Mucosa of descending colon (tissue), 3 donors: ENCODE measurements at regions not wholly inside any gene's neighbourhood (a gene's known extent, or its start where the extent isn't known, plus 50 kb on each side); places are given as distances from the start of the nearest gene placed in this dataset.
"Not testable (repeated sequence)": the region's sequence is repeated elsewhere in the genome, so short reads cannot be mapped to it uniquely, and the experiment has no call there.

Source experiments
- ATAC-seq: fragments of 200-7000 bp; cut with Tn5 transposase; one replicate; pipeline ENCODE4 v1.9.1; 2020; ENCODE audit warnings: mild to moderate bottlenecking, moderate library complexity
- DNase-seq, 3 donors: peaks; one replicate each; pipeline ENCODE4 v3.0.0-alpha.2; 2020
- H3K36me3 ChIP-seq: fragments of 200-600 bp; one replicate; pipeline ENCODE4 v1.8.0; 2021; ENCODE audit warnings: low read depth, mild to moderate bottlenecking
- H3K4me1 ChIP-seq: fragments of 200-600 bp; one replicate; pipeline ENCODE4 v1.8.0; 2021; ENCODE audit warnings: low read depth, mild to moderate bottlenecking
- H3K4me3 ChIP-seq: fragments of 200-600 bp; one replicate; pipeline ENCODE4 v1.8.0; 2021; ENCODE audit warnings: mild to moderate bottlenecking
- H3K9me3 ChIP-seq: fragments of 200-600 bp; one replicate; pipeline ENCODE4 v1.8.0; 2021; ENCODE audit warnings: mild to moderate bottlenecking
- CTCF ChIP-seq: fragments of 200-600 bp; IDR thresholded peaks from one replicate; pipeline ENCODE4 v1.8.0; 2022; ENCODE audit warnings: antibody characterized with exemption, mild to moderate bottlenecking
- intact Hi-C, 2 donors: fragments of 100-400 bp; cut with DNase I in 1 of 2; cut with micrococcal nuclease in 1 of 2; formaldehyde crosslinking; loops; one replicate each; pipeline versions ENCODE4 v1.11.0 to v1.11.1; 2022; cut with DNase I, micrococcal nuclease
- donor health status: DM: no; HTN: no; CAD: no; lungs with moderate emphysema.
- donor health status: DM: no; HTN: no; CAD: no.
- donor health status: DM: no; HTN: yes; CAD: no.

- intact Hi-C loops, H3K4me3 ChIP-seq, H3K9me3 ChIP-seq, H3K4me1 ChIP-seq, H3K36me3 ChIP-seq, ATAC-seq, DNase-seq: not testable (repeated sequence)
Measured at GRCh38 chr1:83442412-83442811, 556.5 kb downstream of the TTLL7 start.

GRCh38 chr1:83440586-83440985, 558.3 kb downstream of the TTLL7 start:
- intact Hi-C loops, H3K4me1 ChIP-seq, H3K4me3 ChIP-seq, ATAC-seq, H3K9me3 ChIP-seq, DNase-seq, H3K36me3 ChIP-seq: not testable (repeated sequence)

GRCh38 chr1:83440021-83440420, 558.9 kb downstream of the TTLL7 start:
- H3K36me3 ChIP-seq, H3K4me1 ChIP-seq, DNase-seq, H3K9me3 ChIP-seq, H3K4me3 ChIP-seq, intact Hi-C loops, ATAC-seq: not testable (repeated sequence)

DNA sequence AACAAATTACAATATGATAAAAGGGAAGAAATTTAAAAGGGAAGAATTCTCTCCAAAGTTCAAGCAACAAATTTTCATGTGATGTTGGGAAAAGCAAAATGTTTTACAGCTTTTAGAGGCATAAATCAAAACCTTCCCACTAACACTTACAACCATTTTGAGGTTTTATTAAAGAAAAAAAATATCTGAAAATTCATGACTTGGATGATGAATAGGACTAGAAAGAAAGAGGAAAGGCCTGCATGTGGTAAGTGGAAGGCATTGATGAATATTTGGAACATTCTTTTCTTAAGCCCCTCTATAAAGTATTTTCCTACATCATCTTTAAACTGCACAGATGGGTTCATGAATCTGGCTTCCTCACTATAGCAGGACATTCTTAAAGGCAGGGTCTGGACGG, 560.6 kb downstream of the TTLL7 start:
- H3K4me1 ChIP-seq, intact Hi-C loops, H3K4me3 ChIP-seq, DNase-seq, H3K36me3 ChIP-seq, ATAC-seq, H3K9me3 ChIP-seq: not testable (repeated sequence)

DNA sequence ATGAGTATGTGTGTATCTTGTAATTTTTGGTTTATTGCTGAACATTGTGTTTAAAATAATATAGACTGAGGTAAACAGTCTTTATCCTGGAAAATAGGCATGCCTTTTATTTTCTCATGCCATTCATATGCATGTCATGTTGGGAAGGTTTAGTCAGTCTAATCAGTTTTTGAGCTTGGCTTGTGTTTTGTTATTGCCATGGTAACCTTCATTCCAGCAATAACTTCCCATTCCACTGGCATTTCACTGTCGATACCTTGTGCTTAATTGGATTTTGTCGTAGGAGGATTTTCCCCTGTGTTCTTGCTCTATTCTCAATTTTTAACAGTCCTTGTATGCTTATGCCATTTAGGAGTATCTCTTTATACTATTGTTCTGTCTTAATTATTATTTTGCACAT, 563.6 kb downstream of the TTLL7 start:
- H3K36me3 ChIP-seq, H3K4me1 ChIP-seq, H3K9me3 ChIP-seq, H3K4me3 ChIP-seq, intact Hi-C loops, DNase-seq, ATAC-seq: not testable (repeated sequence)

DNA sequence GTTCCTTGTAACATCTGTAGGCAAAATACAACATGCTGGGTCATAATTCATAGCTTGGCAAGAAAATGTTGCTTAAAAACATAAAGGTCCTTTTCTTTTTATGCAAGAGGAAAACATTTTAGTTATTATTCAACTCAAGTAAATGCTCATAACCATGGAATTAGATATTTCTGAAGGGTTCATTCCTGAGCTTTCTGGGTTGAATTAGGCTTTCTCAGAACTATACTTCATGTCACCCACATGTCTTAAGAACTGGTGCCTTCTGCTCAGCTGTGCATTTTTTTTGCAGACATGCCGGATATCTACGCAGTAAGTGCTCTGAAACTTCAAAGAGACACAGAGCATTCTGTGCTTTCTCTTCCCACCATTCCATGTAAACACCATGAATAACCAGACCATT, 571.4 kb downstream of the TTLL7 start:
- H3K9me3 ChIP-seq, H3K36me3 ChIP-seq, ATAC-seq, H3K4me1 ChIP-seq, DNase-seq, H3K4me3 ChIP-seq, intact Hi-C loops: not testable (repeated sequence)

GRCh38 chr1:83423382-83423781, 575.5 kb downstream of the TTLL7 start:
- ATAC-seq, intact Hi-C loops, DNase-seq, H3K36me3 ChIP-seq, H3K4me1 ChIP-seq, H3K4me3 ChIP-seq, H3K9me3 ChIP-seq: not testable (repeated sequence)

GRCh38 chr1:83418558-83418957, 580.4 kb downstream of the TTLL7 start:
- intact Hi-C loops = no loop called here
- ATAC-seq (no peak), DNase-seq (no peak)
- H3K36me3 ChIP-seq = no peaks in the 10 kb centered on the region
- H3K9me3 ChIP-seq = no peaks in the 10 kb centered on the region
- no peak for TF ChIP-seq CTCF
- H3K4me1 ChIP-seq = no peaks in the 10 kb centered on the region
- no peak overlapping the region for H3K4me3 ChIP-seq

DNA sequence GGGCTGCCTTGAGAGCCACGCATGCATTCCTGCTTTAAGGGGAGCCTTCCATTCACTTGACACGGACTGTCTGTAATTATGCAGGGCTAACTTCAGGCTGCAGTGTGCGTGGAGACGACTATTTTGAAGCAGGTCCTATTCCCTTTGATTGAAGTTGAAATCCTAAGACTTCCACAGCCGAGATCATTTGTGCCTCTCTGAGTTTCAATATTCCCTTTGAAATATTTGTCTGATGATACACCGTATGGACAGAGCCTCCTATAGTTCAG, 585.2 kb downstream of the TTLL7 start:
- ATAC-seq = not testable (repeated sequence)

GRCh38 chr1:83410746-83411413, 588.1 kb downstream of the TTLL7 start:
- intact Hi-C loops, H3K4me1 ChIP-seq, DNase-seq, H3K36me3 ChIP-seq, ATAC-seq, H3K9me3 ChIP-seq, H3K4me3 ChIP-seq: not testable (repeated sequence)

More for the DNA sequence above, 585.2 kb downstream of the TTLL7 start:
- H3K4me1 ChIP-seq, H3K36me3 ChIP-seq, DNase-seq, H3K4me3 ChIP-seq, H3K9me3 ChIP-seq, intact Hi-C loops: not testable (repeated sequence)

DNA sequence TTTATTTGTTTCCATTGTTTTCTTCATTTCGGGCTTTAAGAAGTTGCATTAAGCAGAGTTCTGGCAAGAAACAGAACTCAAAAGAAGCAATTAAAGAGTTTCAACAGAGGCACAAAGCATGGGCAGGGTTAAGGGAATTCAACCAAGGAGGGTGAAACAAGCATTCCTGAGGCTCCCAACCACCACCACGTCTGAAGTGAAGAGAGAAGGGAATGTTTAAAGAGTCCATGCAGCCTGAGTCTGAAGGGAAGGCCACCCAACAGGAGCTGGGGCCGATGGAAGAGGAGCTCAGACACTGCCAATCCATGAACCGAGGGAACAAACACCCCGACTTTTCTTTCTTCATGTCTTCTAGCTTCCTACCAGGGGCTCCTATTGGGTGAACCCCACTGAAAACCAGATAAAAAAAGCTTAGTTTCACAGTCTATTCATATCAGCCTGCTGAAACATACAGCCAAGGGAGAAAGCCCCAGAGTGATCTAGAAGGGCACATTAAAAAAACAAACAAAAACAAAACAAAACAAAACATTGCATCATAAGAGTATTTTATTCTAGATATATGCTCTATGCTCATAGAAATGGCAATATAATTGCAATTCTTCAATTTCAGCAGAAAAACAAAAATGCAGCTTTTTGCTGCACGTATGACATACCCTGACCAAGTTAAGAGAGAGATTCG, 592.1 kb downstream of the TTLL7 start:
- intact Hi-C loops, H3K4me3 ChIP-seq, DNase-seq, ATAC-seq, H3K9me3 ChIP-seq, H3K4me1 ChIP-seq, H3K36me3 ChIP-seq: not testable (repeated sequence)

DNA sequence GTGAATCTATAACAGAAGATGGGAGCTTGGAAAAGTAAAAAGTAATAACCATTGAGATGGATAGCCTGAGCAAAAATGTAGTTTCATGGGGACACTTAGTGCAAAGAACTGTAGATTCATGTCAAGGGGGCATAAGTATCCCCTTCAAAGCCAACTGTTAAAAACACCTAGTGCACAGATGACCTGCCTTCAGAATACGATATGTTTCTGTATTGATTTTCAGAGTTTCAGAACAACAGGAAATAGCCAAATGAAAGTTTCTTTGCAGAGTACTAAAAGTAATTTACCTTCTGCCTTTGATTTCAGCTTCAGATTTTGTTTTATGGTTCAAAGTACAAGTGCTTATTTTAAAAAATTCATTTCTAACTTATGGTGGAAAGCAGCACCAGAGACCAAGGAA, 593.1 kb downstream of the TTLL7 start:
- H3K4me1 ChIP-seq, DNase-seq, ATAC-seq, H3K9me3 ChIP-seq, H3K4me3 ChIP-seq, H3K36me3 ChIP-seq, intact Hi-C loops: not testable (repeated sequence)

- DNase-seq, H3K4me1 ChIP-seq, H3K4me3 ChIP-seq, H3K36me3 ChIP-seq, intact Hi-C loops, H3K9me3 ChIP-seq: not testable (repeated sequence)
- ATAC-seq = peak; percentile 40
Measured at GRCh38 chr1:83403500-83403899, 595.4 kb downstream of the TTLL7 start.

DNA sequence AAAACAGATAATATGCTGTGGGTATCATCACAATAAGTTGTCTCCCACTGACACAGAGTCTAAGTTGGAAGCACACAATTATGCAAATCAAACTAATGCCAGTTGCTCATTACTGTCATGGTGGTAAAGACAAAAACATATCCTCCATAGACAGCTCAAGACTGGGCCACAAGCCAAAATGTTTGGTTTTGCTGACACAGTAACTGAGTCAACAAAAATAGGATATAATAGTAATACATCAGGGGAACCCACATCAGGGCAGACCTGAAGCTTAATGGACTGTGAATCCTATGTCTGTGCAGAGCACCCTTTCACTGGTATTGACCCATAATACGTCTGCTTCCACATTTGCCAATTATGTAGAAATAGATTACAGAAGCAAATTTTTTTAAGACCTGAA, 597.8 kb downstream of the TTLL7 start:
- H3K9me3 ChIP-seq, ATAC-seq, H3K4me3 ChIP-seq, intact Hi-C loops, DNase-seq, H3K36me3 ChIP-seq, H3K4me1 ChIP-seq: not testable (repeated sequence)
